CD4-positive, alpha-beta T cell (primary cell): ENCODE measurements at regions not wholly inside any gene's neighbourhood (a gene's known extent, or its start where the extent isn't known, plus 50 kb on each side); places are given as distances from the start of the nearest gene placed in this dataset.
"Not testable (repeated sequence)": the region's sequence is repeated elsewhere in the genome, so short reads cannot be mapped to it uniquely, and the experiment has no call there.

Experiments used
- ATAC-seq: fragments of 200-7000 bp; cut with Tn5 transposase; one replicate; pipeline ENCODE4 v1.10.0; 2022; ENCODE audit warnings: mild to moderate bottlenecking; ENCODE audit not compliant: poor library complexity
- CTCF ChIA-PET: fragments of 350-600 bp; sonication (Branson Sonifier 250); formaldehyde crosslinking; loops from one replicate; lab custom pipeline; 2021; ENCODE audit warnings: antibody characterized with exemption, inconsistent platforms; lab: Charles Lee
- POLR2A ChIA-PET: fragments of 350-600 bp; sonication (Branson Sonifier 250); formaldehyde crosslinking; loops from one replicate; lab custom pipeline; 2021; ENCODE audit warnings: antibody characterized with exemption, inconsistent platforms; lab: Charles Lee
- DNase-seq, 14 experiments: peaks; one replicate each; pipeline ENCODE4 v3.0.0-alpha.2; 2013 to 2020; ENCODE audit warnings: mixed read lengths in 2 of 14
- H3K27ac ChIP-seq, 2 donors: one replicate each; pipeline versions ENCODE4 v1.5.1 to v1.7.0; 2013; ENCODE audit warnings: low read length in 2 of 2, low read depth in 1 of 2, mild to moderate bottlenecking in 1 of 2
- H3K27me3 ChIP-seq, 2 experiments: 1 replicate in 1 of 2; 2 replicates in 1 of 2; pipeline versions ENCODE4 v1.6.1 to v1.7.0; 2013; ENCODE audit warnings: low read length in 2 of 2, control low read depth in 1 of 2, mild to moderate bottlenecking in 1 of 2, moderate library complexity in 1 of 2; ENCODE audit not compliant: insufficient read depth in 2 of 2, control insufficient read depth in 1 of 2
- H3K36me3 ChIP-seq: one replicate; pipeline ENCODE4 v1.6.1; 2013; ENCODE audit warnings: low read length, control low read depth; ENCODE audit not compliant: insufficient read depth
- H3K4me1 ChIP-seq: one replicate; pipeline ENCODE4 v1.6.1; 2013; ENCODE audit warnings: low read length, control low read depth; ENCODE audit not compliant: insufficient read depth
- H3K4me3 ChIP-seq: one replicate; pipeline ENCODE4 v1.5.1; 2013; ENCODE audit warnings: mild to moderate bottlenecking, low read length, moderate library complexity
- H3K9me3 ChIP-seq, 2 experiments: 1 replicate in 1 of 2; 2 replicates in 1 of 2; pipeline versions ENCODE4 v1.6.1 to v1.7.0; 2013; ENCODE audit warnings: low read length in 2 of 2, mild to moderate bottlenecking in 2 of 2, control low read depth in 1 of 2, moderate library complexity in 1 of 2; ENCODE audit not compliant: control insufficient read depth in 1 of 2, insufficient read depth in 1 of 2
- H3K27ac Mint-ChIP-seq: one replicate; pipeline ENCODE4 v1.8.0; 2020; ENCODE audit warnings: mixed read lengths
- H3K27me3 Mint-ChIP-seq: one replicate; pipeline ENCODE4 v1.8.0; 2021; ENCODE audit warnings: mixed read lengths
- H3K36me3 Mint-ChIP-seq: one replicate; pipeline ENCODE4 v1.8.0; 2021; ENCODE audit warnings: low read depth, mixed read lengths
- H3K4me1 Mint-ChIP-seq: one replicate; pipeline ENCODE4 v1.8.0; 2021; ENCODE audit warnings: low read depth, mixed read lengths
- H3K4me3 Mint-ChIP-seq: one replicate; pipeline ENCODE4 v1.8.0; 2020; ENCODE audit warnings: mild to moderate bottlenecking, mixed read lengths
- H3K9me3 Mint-ChIP-seq: one replicate; pipeline ENCODE4 v1.8.0; 2020; ENCODE audit warnings: mixed read lengths
- intact Hi-C, 2 experiments: fragments of 100-400 bp; cut with DNase I in 1 of 2; cut with micrococcal nuclease in 1 of 2; formaldehyde crosslinking; loops; one replicate each; pipeline versions ENCODE4 v1.15.1 to v1.9.0; 2023 to 2025; cut with DNase I, micrococcal nuclease
- TF ChIP-seq, protein P1 (sequence below): fragments of 200-600 bp; IDR thresholded peaks from one replicate; pipeline ENCODE4 v1.8.0; 2022; ENCODE audit warnings: antibody characterized with exemption, mild to moderate bottlenecking

DNA sequence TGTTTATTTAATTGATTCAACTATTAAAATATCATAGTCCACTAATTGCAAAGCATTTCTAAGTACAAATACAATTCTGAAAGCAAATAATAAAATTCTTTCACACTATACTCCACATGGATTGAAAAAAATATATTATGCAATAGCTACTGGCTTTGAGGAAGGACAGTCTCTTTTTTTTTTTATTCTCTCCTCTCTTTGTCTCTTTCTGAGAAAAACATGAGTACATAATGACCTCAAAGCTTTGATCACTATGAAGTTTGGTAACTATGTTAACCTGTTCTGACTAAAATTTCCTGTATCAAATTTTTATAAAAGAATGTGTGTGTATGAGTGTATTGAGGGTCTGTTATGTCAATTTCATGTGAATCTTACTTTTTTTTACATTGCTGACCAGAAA lies 96.2 kb downstream of the RGS2 start:
- Mint-ChIP-seq H3K4me3 (no peak overlapping the region), H3K27me3 (no peaks in the 10 kb centered on the region), H3K9me3 (no peaks in the 10 kb centered on the region), H3K27ac (no peak overlapping the region), H3K4me1 (no peaks in the 10 kb centered on the region), H3K36me3 (no peaks in the 10 kb centered on the region)
- H3K4me1 ChIP-seq: no peaks in the 10 kb centered on the region
- H3K27me3 ChIP-seq: no peaks in the 10 kb centered on the region
- H3K4me3 ChIP-seq: no peak overlapping the region
- H3K27ac ChIP-seq: no peak overlapping the region
- H3K9me3 ChIP-seq: no peaks in the 10 kb centered on the region
- no peaks in the 10 kb centered on the region for H3K36me3 ChIP-seq
- ChIA-PET CTCF (no interaction called here), POLR2A (no interaction called here)
- ATAC-seq: no peak
- no peak for DNase-seq
- TF ChIP-seq, protein P1, sequence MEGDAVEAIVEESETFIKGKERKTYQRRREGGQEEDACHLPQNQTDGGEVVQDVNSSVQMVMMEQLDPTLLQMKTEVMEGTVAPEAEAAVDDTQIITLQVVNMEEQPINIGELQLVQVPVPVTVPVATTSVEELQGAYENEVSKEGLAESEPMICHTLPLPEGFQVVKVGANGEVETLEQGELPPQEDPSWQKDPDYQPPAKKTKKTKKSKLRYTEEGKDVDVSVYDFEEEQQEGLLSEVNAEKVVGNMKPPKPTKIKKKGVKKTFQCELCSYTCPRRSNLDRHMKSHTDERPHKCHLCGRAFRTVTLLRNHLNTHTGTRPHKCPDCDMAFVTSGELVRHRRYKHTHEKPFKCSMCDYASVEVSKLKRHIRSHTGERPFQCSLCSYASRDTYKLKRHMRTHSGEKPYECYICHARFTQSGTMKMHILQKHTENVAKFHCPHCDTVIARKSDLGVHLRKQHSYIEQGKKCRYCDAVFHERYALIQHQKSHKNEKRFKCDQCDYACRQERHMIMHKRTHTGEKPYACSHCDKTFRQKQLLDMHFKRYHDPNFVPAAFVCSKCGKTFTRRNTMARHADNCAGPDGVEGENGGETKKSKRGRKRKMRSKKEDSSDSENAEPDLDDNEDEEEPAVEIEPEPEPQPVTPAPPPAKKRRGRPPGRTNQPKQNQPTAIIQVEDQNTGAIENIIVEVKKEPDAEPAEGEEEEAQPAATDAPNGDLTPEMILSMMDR: no peak
- intact Hi-C loops: no loop called here

DNA sequence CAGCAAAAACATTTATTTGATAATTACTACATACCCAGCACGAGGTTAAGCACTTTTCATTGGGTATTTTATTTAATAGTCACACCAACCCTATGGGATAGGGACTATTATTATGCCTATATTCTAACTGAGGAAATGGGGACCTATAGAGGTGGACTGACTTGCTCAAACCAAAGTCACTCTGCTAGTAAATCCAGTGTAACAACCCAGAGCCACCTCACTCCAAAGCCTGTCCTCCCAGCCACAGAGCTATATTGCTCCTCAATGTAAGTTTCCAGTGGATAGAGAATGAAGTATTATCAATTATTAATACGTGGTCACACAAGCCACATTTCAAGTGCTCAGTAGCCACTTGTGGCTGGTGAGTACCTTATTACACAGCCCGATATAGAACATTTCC lies 97.5 kb downstream of the RGS2 start:
- Mint-ChIP-seq H3K36me3 (no peaks in the 10 kb centered on the region), H3K27me3 (no peaks in the 10 kb centered on the region), H3K4me1 (no peaks in the 10 kb centered on the region), H3K27ac (no peak overlapping the region), H3K4me3 (no peak overlapping the region), H3K9me3 (no peaks in the 10 kb centered on the region)
- H3K36me3 ChIP-seq: no peaks in the 10 kb centered on the region
- H3K4me1 ChIP-seq: no peaks in the 10 kb centered on the region
- no peaks in the 10 kb centered on the region for H3K9me3 ChIP-seq
- no peak for DNase-seq
- H3K27ac ChIP-seq: no peak overlapping the region
- ChIA-PET CTCF (no interaction called here), POLR2A (no interaction called here)
- ATAC-seq: no peak
- intact Hi-C loops: no loop called here
- no peak overlapping the region for H3K4me3 ChIP-seq
- H3K27me3 ChIP-seq: no peaks in the 10 kb centered on the region
- TF ChIP-seq, protein P1: no peak

DNA sequence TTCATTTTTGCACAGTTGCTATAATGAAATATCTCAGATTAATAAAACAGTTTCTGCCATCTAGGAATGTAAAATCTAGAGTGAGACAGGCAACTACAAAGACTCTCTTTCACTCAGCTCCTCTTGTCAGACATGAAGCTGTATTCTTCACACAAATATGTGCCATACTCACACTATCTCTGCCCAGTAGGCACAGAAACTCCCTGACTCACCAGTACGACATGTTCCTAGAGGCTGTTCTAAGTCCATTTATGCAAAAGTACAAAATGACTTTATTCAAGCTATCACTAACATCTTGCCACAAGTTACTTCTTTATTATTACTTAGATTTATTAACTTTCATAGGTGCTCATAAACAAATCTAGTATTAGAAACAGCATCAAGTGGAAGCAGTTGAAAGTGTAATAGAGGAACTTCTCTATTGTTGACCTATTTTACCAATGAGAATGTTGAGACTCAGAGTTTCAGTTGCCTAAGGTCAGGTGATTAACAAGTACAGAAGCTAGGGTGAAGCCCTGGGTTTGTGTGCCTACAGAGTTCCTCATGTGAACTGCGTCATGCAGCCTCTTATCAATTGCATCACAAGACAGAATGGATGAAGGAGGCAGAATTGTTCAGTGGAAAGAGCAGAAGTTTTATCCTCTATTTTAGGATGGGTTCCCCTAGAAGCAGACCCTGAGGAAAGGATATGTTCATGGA lies 98.9 kb downstream of the RGS2 start:
- H3K27ac ChIP-seq: no peak overlapping the region
- H3K27me3 ChIP-seq: no peaks in the 10 kb centered on the region
- H3K4me3 Mint-ChIP-seq: no peak overlapping the region
- ChIA-PET CTCF (no interaction called here), POLR2A (no interaction called here)
- H3K36me3 Mint-ChIP-seq: no peaks in the 10 kb centered on the region
- intact Hi-C loops: no loop called here
- H3K9me3 Mint-ChIP-seq: no peaks in the 10 kb centered on the region
- H3K27me3 Mint-ChIP-seq: no peaks in the 10 kb centered on the region
- TF ChIP-seq, protein P1: no peak
- no peaks in the 10 kb centered on the region for H3K36me3 ChIP-seq
- no peak overlapping the region for H3K4me3 ChIP-seq
- H3K4me1 Mint-ChIP-seq: no peaks in the 10 kb centered on the region
- H3K9me3 ChIP-seq: no peaks in the 10 kb centered on the region
- DNase-seq (peak in 2 of 14 experiments; percentile 51 to 55), ATAC-seq (no peak)
- no peak overlapping the region for H3K27ac Mint-ChIP-seq
- H3K4me1 ChIP-seq: no peaks in the 10 kb centered on the region

GRCh38 chr1:192911896-192912656 lies 103.2 kb downstream of the RGS2 start:
- not testable (repeated sequence) for H3K36me3 ChIP-seq, ATAC-seq

More at GRCh38 chr1:192911896-192912656, 103.2 kb downstream of the RGS2 start:
- H3K4me3 Mint-ChIP-seq, H3K9me3 Mint-ChIP-seq, H3K27me3 Mint-ChIP-seq, H3K4me1 ChIP-seq, DNase-seq, H3K27ac Mint-ChIP-seq, H3K27me3 ChIP-seq, H3K36me3 Mint-ChIP-seq, H3K4me3 ChIP-seq, H3K9me3 ChIP-seq, CTCF ChIA-PET, H3K27ac ChIP-seq, intact Hi-C loops, POLR2A ChIA-PET, H3K4me1 Mint-ChIP-seq: not testable (repeated sequence)
